OCI-LY1 (cell line): ENCODE measurements at regions not wholly inside any gene's neighbourhood (a gene's known extent, or its start where the extent isn't known, plus 50 kb on each side); places are given as distances from the start of the nearest gene placed in this dataset.

Source experiments
- H2AFZ ChIP-seq: fragments of 200-600 bp; sonication (generic), shearing (Covaris generic); 2 replicates; pipeline ENCODE4 v1.6.0; 2014; ENCODE audit warnings: antibody characterized with exemption, mild to moderate bottlenecking, low read length
- H3F3A ChIP-seq: fragments of 200-600 bp; sonication (generic), shearing (Covaris generic); 2 replicates; pipeline ENCODE4 v1.6.0; 2014; ENCODE audit warnings: mild to moderate bottlenecking, antibody characterized with exemption, low read length, moderate library complexity; ENCODE audit not compliant: insufficient read depth
- H3K27ac ChIP-seq: fragments of 200-600 bp; sonication (generic); 2 replicates; pipeline ENCODE4 v1.5.1; 2014; ENCODE audit warnings: low read length, mixed run types, mild to moderate bottlenecking, low read depth; ENCODE audit not compliant: poor library complexity, severe bottlenecking
- H3K27me3 ChIP-seq: fragments of 200-600 bp; sonication (generic); 2 replicates; pipeline ENCODE4 v1.6.0; 2014; ENCODE audit warnings: antibody characterized with exemption, mild to moderate bottlenecking, low read length, moderate library complexity; ENCODE audit not compliant: insufficient read depth
- H3K36me3 ChIP-seq: fragments of 200-600 bp; sonication (generic); 2 replicates; pipeline ENCODE4 v1.6.1; 2014; ENCODE audit warnings: mild to moderate bottlenecking, antibody characterized with exemption, low read length, moderate library complexity, mixed read lengths; ENCODE audit not compliant: insufficient read depth
- H3K4me1 ChIP-seq: fragments of 200-600 bp; sonication (generic); 2 replicates; pipeline ENCODE4 v1.5.1; 2014; ENCODE audit warnings: mild to moderate bottlenecking, low read length, moderate library complexity; ENCODE audit not compliant: insufficient read depth, severe bottlenecking
- H3K4me2 ChIP-seq: fragments of 200-600 bp; sonication (generic), shearing (Covaris generic); 2 replicates; pipeline ENCODE4 v1.6.1; 2014; ENCODE audit warnings: low read length
- H3K4me3 ChIP-seq: fragments of 200-600 bp; sonication (generic); 2 replicates; pipeline ENCODE4 v1.5.1; 2014; ENCODE audit warnings: low read length, low read depth, mild to moderate bottlenecking, mixed read lengths; ENCODE audit not compliant: poor library complexity, severe bottlenecking
- H3K79me2 ChIP-seq: fragments of 200-600 bp; shearing (Covaris generic); 2 replicates; pipeline ENCODE4 v1.6.1; 2016; ENCODE audit warnings: mixed run types, low read length, mixed read lengths; ENCODE audit not compliant: insufficient read depth
- H3K9ac ChIP-seq: fragments of 200-600 bp; sonication (generic), shearing (Covaris generic); 2 replicates; pipeline ENCODE4 v1.6.1; 2014; ENCODE audit warnings: mild to moderate bottlenecking, low read length, mixed read lengths
- H3K9me2 ChIP-seq: fragments of 200-600 bp; sonication (generic), shearing (Covaris generic); 2 replicates; pipeline ENCODE4 v1.6.1; 2014; ENCODE audit warnings: low read depth, mild to moderate bottlenecking, low read length, mixed read lengths
- H3K9me3 ChIP-seq: fragments of 200-600 bp; shearing (Covaris generic); 2 replicates; pipeline ENCODE4 v1.6.1; 2014; ENCODE audit warnings: low read length, mixed read lengths
- H4K20me1 ChIP-seq: fragments of 200-600 bp; sonication (generic), shearing (Covaris generic); 2 replicates; pipeline ENCODE4 v1.6.0; 2016; ENCODE audit warnings: mild to moderate bottlenecking, low read length; ENCODE audit not compliant: insufficient read depth
- EZH2 ChIP-seq: fragments of 200-600 bp; sonication (generic), shearing (Covaris generic); IDR thresholded peaks from 2 replicates; pipeline ENCODE4 v1.8.0; 2017; ENCODE audit warnings: borderline replicate concordance, mixed run types, mild to moderate bottlenecking, antibody characterized with exemption, low read length, moderate library complexity, mixed read lengths
- TF ChIP-seq, protein P1 (sequence below): fragments of 200-600 bp; sonication (generic), shearing (Covaris generic); IDR thresholded peaks from 2 replicates; pipeline ENCODE4 v1.5.1; 2017; ENCODE audit warnings: mild to moderate bottlenecking, antibody characterized with exemption, low read length, moderate library complexity, mixed read lengths

DNA sequence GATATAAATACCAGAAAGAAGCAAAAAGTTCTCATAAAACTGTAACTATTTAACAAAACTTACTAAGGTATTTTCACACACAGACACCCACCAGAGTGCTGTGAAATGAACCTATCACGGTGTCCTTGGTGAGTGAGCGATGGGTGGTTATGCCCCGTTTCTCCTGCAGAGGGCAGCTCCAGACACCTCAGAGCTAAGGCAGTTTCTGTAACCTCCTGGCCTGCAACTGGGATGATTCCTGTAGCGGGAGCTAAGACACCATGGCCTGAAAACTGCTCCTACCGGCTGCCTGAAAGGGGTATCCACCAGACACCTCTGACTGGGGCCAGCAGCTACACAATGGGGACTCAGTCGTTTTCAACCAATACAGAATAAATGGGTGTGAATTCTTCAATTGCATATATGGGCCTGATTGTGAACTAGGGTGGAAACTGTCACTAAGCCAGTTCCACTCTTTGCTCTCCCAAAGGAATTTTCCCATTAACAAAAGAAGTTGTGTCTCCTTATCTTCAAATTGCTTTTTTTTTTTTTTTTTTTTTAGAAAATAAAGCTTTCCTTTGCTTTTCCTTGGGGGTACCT lies 2375.8 kb upstream of the TENM3 start:
- Histone ChIP-seq H3K9me2 (no peaks in the 10 kb centered on the region), H3K4me2 (no peak overlapping the region), H3K4me1 (no peaks in the 10 kb centered on the region), H3K27ac (no peak overlapping the region), H3K79me2 (no peaks in the 10 kb centered on the region), H2AFZ (no peak overlapping the region), H3F3A (no peaks in the 10 kb centered on the region), H3K4me3 (no peak overlapping the region), H3K9me3 (no peaks in the 10 kb centered on the region), H4K20me1 (no peaks in the 10 kb centered on the region), H3K9ac (no peak overlapping the region), H3K27me3 (no peaks in the 10 kb centered on the region), H3K36me3 (no peaks in the 10 kb centered on the region)
- TF ChIP-seq, protein P1, sequence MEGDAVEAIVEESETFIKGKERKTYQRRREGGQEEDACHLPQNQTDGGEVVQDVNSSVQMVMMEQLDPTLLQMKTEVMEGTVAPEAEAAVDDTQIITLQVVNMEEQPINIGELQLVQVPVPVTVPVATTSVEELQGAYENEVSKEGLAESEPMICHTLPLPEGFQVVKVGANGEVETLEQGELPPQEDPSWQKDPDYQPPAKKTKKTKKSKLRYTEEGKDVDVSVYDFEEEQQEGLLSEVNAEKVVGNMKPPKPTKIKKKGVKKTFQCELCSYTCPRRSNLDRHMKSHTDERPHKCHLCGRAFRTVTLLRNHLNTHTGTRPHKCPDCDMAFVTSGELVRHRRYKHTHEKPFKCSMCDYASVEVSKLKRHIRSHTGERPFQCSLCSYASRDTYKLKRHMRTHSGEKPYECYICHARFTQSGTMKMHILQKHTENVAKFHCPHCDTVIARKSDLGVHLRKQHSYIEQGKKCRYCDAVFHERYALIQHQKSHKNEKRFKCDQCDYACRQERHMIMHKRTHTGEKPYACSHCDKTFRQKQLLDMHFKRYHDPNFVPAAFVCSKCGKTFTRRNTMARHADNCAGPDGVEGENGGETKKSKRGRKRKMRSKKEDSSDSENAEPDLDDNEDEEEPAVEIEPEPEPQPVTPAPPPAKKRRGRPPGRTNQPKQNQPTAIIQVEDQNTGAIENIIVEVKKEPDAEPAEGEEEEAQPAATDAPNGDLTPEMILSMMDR = peak; percentile 82
- no peak for TF ChIP-seq EZH2

DNA sequence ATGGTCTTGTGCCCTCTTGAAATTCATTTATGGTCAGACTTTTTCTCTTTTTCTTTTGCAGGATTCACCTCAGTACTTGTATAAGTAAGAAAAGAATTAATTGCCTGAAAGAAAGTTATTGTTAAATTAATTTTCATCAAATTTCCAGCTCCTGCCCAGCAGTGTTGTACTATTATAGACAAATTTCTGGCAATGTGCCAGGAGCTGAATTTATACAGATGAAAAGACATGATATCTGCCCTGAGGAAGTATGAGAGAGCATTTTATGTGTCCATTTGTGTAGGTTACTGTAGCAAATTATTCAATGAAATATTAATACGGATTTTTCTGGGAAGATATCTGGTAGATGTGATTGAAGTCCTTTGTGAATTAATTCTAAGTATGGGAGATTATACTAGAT lies 2371.5 kb upstream of the TENM3 start:
- TF ChIP-seq, protein P1 = no peak
- no peak for TF ChIP-seq EZH2
- Histone ChIP-seq H3F3A (no peaks in the 10 kb centered on the region), H3K36me3 (no peaks in the 10 kb centered on the region)

DNA sequence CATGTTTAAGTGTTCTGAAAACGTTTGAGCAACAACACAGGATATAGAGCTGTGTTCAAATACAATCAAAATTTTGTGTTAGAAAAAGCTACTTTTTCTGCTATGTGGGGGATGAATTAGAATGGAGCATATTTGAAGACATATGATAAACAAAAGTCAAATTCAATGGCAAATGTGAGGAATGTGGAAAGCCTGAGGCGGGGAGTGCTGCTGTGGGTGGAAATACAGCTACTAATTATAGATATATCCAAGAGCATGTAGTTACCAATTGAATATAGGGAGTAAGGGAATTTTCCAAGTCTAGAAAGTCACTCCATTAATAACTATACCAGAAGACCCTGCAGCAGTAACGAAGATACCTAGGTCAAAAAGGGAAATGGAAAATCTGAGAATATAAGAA lies 2370.4 kb upstream of the TENM3 start:
- TF ChIP-seq EZH2 = no peak
- TF ChIP-seq, protein P1 = no peak
- H3K9ac ChIP-seq = no peak overlapping the region
- H3F3A ChIP-seq = no peaks in the 10 kb centered on the region
- H4K20me1 ChIP-seq = no peaks in the 10 kb centered on the region
- H2AFZ ChIP-seq = no peak overlapping the region
- H3K4me3 ChIP-seq = no peak overlapping the region
- H3K4me2 ChIP-seq = no peak overlapping the region
- no peak overlapping the region for H3K27ac ChIP-seq
- no peaks in the 10 kb centered on the region for H3K9me3 ChIP-seq
- no peaks in the 10 kb centered on the region for H3K79me2 ChIP-seq
- no peaks in the 10 kb centered on the region for H3K9me2 ChIP-seq
- no peaks in the 10 kb centered on the region for H3K4me1 ChIP-seq
- no peaks in the 10 kb centered on the region for H3K36me3 ChIP-seq
- H3K27me3 ChIP-seq = no peaks in the 10 kb centered on the region

More for the DNA sequence above, 2371.5 kb upstream of the TENM3 start:
- H3K9ac ChIP-seq = no peak overlapping the region
- H2AFZ ChIP-seq = no peak overlapping the region
- no peaks in the 10 kb centered on the region for H3K27me3 ChIP-seq
- no peak overlapping the region for H3K4me2 ChIP-seq
- H3K27ac ChIP-seq = no peak overlapping the region
- no peaks in the 10 kb centered on the region for H3K79me2 ChIP-seq
- no peaks in the 10 kb centered on the region for H3K4me1 ChIP-seq
- no peak overlapping the region for H3K4me3 ChIP-seq
- no peaks in the 10 kb centered on the region for H4K20me1 ChIP-seq
- H3K9me3 ChIP-seq = no peaks in the 10 kb centered on the region
- no peaks in the 10 kb centered on the region for H3K9me2 ChIP-seq
